ENCODE measurements at regions not wholly inside any gene's neighbourhood (a gene's known extent, or its start where the extent isn't known, plus 50 kb on each side); places are given as distances from the start of the nearest gene placed in this dataset.

- Histone ChIP-seq H3K27ac (ENCODE audit: low read depth in 2 of 2, low read length in 1 of 2) (no peak overlapping the region), H3K9ac (no peak overlapping the region), H4K20me1 (ENCODE audit: insufficient read depth) (no peaks in the 10 kb centered on the region), H3K27me3 (ENCODE audit: insufficient read depth) (no peaks in the 10 kb centered on the region), H3K79me2 (ENCODE audit: insufficient read depth) (no peaks in the 10 kb centered on the region), H3K4me3 (ENCODE audit: low read depth in 2 of 2, low read length in 1 of 2) (no peak overlapping the region), H3K4me1 (ENCODE audit: control insufficient read depth in 1 of 2, insufficient read depth in 2 of 2, low read depth in 1 of 2, low read length in 1 of 2) (peaks cover 0 to 4% of the 10 kb centered on the region in 2 experiments; a peak in 1 of 4 replicates), H3K9me2 (no peaks in the 10 kb centered on the region), H2AFZ (ENCODE audit: low read depth) (no peak overlapping the region), H3K36me3 (replicated peaks in 1 of 2; ENCODE audit: control insufficient read depth in 1 of 2, insufficient read depth in 2 of 2, low read length in 1 of 2) (no peaks in the 10 kb centered on the region), H3F3A (replicated peaks; ENCODE audit: insufficient read depth) (no peaks in the 10 kb centered on the region), H3K9me3 (no peaks in the 10 kb centered on the region), H3K4me2 (no peak overlapping the region)
- DNase-seq = no peak
- WGBS (ENCODE audit: low lambda C conversion rate) = 90% methylated on average over 4 of the region's 13 CpGs
- ChIA-PET POLR2A (no interaction called here), CTCF (no interaction called here)
- no peak for TF ChIP-seq SIN3A (IDR thresholded peaks at IDR 0.05; ENCODE audit: borderline replicate concordance, low read depth, low read length)
- TF ChIP-seq RXRA (IDR thresholded peaks at IDR 0.05; ENCODE audit: borderline replicate concordance, low read depth) = no peak
- no peak for TF ChIP-seq REST (IDR thresholded peaks at IDR 0.05; ENCODE audit: low read depth, low read length)
- no peak for TF ChIP-seq CHD2 (IDR thresholded peaks at IDR 0.05; ENCODE audit: low read length, partially characterized antibody)
- TF ChIP-seq USF1 (IDR thresholded peaks at IDR 0.05; ENCODE audit: borderline replicate concordance, low read depth) = no peak
- no peak for TF ChIP-seq GATA2 (CRISPR knock-in tag; IDR thresholded peaks at IDR 0.05)
Observed at GRCh38 chr2:238652771-238653157, 195.1 kb upstream of the TWIST2 start.

DNA sequence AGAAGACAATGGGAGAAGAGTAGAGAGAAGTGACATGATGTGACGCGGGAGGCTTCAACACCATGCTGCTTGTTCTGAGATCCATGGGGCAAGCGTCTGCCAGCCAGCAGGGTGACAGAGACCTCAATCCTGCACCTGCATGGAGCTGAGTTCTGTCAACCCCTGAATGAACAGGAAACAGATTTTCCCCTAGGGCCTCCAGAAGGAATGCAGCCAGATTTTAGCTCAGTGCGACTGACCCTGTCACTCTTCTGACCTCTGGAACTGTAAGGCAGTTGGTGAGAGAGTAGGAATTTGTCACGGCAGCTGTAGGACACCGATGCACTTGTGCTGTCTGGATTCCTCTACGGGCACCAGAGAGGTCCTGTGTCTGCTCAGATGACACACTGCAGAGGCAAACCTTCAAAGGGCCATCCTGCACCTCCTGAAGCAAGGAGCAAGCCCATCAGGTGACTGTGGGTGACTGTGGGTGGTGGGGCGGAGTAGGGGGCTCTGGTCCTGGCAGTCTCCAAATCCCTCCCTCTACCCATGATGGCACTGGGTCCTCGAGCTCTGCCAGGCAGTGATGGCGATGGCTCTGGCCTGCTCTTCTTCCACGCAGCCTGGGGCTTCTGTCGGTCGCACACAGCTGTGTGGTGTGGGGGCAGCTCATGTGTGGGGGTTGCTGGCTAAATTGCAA, 194.3 kb upstream of the TWIST2 start:
- H3K36me3 ChIP-seq (replicated peaks in 1 of 2; ENCODE audit: control insufficient read depth in 1 of 2, insufficient read depth in 2 of 2, low read length in 1 of 2) = no peaks in the 10 kb centered on the region
- H2AFZ ChIP-seq (ENCODE audit: low read depth) = no peak overlapping the region
- CTCF ChIA-PET = no interaction called here
- no peaks in the 10 kb centered on the region for H3K79me2 ChIP-seq (ENCODE audit: insufficient read depth)
- no peak overlapping the region for H3K9ac ChIP-seq
- no peak overlapping the region for H3K4me2 ChIP-seq
- no peak overlapping the region for H3K27ac ChIP-seq (ENCODE audit: low read depth in 2 of 2, low read length in 1 of 2)
- no peaks in the 10 kb centered on the region for H4K20me1 ChIP-seq (ENCODE audit: insufficient read depth)
- H3K9me3 ChIP-seq = no peaks in the 10 kb centered on the region
- DNase-seq = no peak
- 80% methylated on average over 11 of the region's 13 CpGs for WGBS (ENCODE audit: low lambda C conversion rate)
- H3K27me3 ChIP-seq (ENCODE audit: insufficient read depth) = no peaks in the 10 kb centered on the region
- H3K9me2 ChIP-seq = no peaks in the 10 kb centered on the region
- POLR2A ChIA-PET = no interaction called here
- peaks cover 0 to 4% of the 10 kb centered on the region in 2 experiments; a peak in 1 of 4 replicates for H3K4me1 ChIP-seq (ENCODE audit: control insufficient read depth in 1 of 2, insufficient read depth in 2 of 2, low read depth in 1 of 2, low read length in 1 of 2)
- no peaks in the 10 kb centered on the region for H3F3A ChIP-seq (replicated peaks; ENCODE audit: insufficient read depth)
- no peak overlapping the region for H3K4me3 ChIP-seq (ENCODE audit: low read depth in 2 of 2, low read length in 1 of 2)
- no peak for TF ChIP-seq EP300 (IDR thresholded peaks at IDR 0.05; ENCODE audit: borderline replicate concordance in 1 of 2, low read depth in 1 of 2, low read length in 1 of 2)
- TF ChIP-seq PBX3 (IDR thresholded peaks at IDR 0.05) = no peak
- no peak for TF ChIP-seq TEAD4 (IDR thresholded peaks at IDR 0.05; ENCODE audit: borderline replicate concordance, insufficient read depth)
- TF ChIP-seq JUND (IDR thresholded peaks at IDR 0.05) = no peak
- TF ChIP-seq NRF1 (IDR thresholded peaks at IDR 0.05; ENCODE audit: low read depth, low read length) = no peak
- no peak for TF ChIP-seq SIN3A (IDR thresholded peaks at IDR 0.05; ENCODE audit: borderline replicate concordance, low read depth, low read length)
- TF ChIP-seq FOSL2 (IDR thresholded peaks at IDR 0.05; ENCODE audit: borderline replicate concordance, low read depth) = no peak
- TF ChIP-seq RCOR1 (IDR thresholded peaks at IDR 0.05; ENCODE audit: low read length) = no peak
- TF ChIP-seq CTCF (IDR thresholded peaks at IDR 0.05) = no peak
- TF ChIP-seq, protein P1, sequence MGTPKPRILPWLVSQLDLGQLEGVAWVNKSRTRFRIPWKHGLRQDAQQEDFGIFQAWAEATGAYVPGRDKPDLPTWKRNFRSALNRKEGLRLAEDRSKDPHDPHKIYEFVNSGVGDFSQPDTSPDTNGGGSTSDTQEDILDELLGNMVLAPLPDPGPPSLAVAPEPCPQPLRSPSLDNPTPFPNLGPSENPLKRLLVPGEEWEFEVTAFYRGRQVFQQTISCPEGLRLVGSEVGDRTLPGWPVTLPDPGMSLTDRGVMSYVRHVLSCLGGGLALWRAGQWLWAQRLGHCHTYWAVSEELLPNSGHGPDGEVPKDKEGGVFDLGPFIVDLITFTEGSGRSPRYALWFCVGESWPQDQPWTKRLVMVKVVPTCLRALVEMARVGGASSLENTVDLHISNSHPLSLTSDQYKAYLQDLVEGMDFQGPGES (IDR thresholded peaks at IDR 0.05; ENCODE audit: low read depth, low read length) = no peak
- TF ChIP-seq FOXM1 (IDR thresholded peaks at IDR 0.05; ENCODE audit: low read depth) = no peak
- TF ChIP-seq TAF1 (IDR thresholded peaks at IDR 0.05; ENCODE audit: borderline replicate concordance, low read depth, low read length) = no peak
- no peak for TF ChIP-seq RAD21 (IDR thresholded peaks at IDR 0.05; ENCODE audit: low read length)
- TF ChIP-seq GATA2 (CRISPR knock-in tag; IDR thresholded peaks at IDR 0.05) = no peak
- TF ChIP-seq MXI1 (IDR thresholded peaks at IDR 0.05; ENCODE audit: low read depth, low read length) = no peak

All from SK-N-SH (cell line).